HCT116 (cell line): ENCODE measurements at regions not wholly inside any gene's neighbourhood (a gene's known extent, or its start where the extent isn't known, plus 50 kb on each side); places are given as distances from the start of the nearest gene placed in this dataset.

ENCODE experiments used
- ATAC-seq: fragments of 200-7000 bp; cut with Tn5 transposase; 2 replicates; pipeline ENCODE4 v1.9.1; 2020; ENCODE audit warnings: mild to moderate bottlenecking, moderate library complexity
- BruUV-seq: library from RNA; stranded (reverse); fragments of 400-500 nt; replicated peaks from 2 replicates; lab custom pipeline; 2021; lab: Mats Ljungman, UMichigan
- CTCF ChIA-PET: fragments of 300-600 bp; sonication (Branson Sonifier 250); formaldehyde crosslinking; loops from one replicate; lab custom pipeline; 2021; ENCODE audit warnings: antibody characterized with exemption; lab: Charles Lee
- POLR2A ChIA-PET: fragments of 300-600, 350-600 bp; sonication (Branson Sonifier 250); formaldehyde crosslinking; loops from one replicate; lab custom pipeline; 2021; ENCODE audit warnings: antibody characterized with exemption; lab: Charles Lee
- RAD21 ChIA-PET, 2 experiments: fragments of 300-600 bp; sonication (Branson Sonifier 250); formaldehyde crosslinking; loops; one replicate each; lab custom pipeline; 2023; ENCODE audit warnings: low total read pairs in 2 of 2; ENCODE audit not compliant: uncharacterized antibody in 2 of 2, unreplicated experiment in 2 of 2, low non-redundant PET in 1 of 2; lab: Charles Lee
- DNase-seq: peaks from one replicate; pipeline ENCODE4 v3.0.0-alpha.2; 2010; ENCODE audit warnings: low read depth, low spot score
- H2AFZ ChIP-seq: fragments of 200-600 bp; shearing (Covaris generic), sonication (generic); 2 replicates; pipeline ENCODE4 v1.6.1; 2017; ENCODE audit warnings: low read depth, mixed run types, mixed read lengths, antibody characterized with exemption, low read length; ENCODE audit not compliant: poor library complexity, severe bottlenecking
- H3K27ac ChIP-seq: 2 replicates; pipeline ENCODE4 v1.5.1; 2012; ENCODE audit warnings: low read depth, low read length
- H3K27me3 ChIP-seq: fragments of 200-600 bp; sonication (generic); 2 replicates; pipeline ENCODE4 v1.6.1; 2016; ENCODE audit warnings: mixed run types, low read length, mixed read lengths; ENCODE audit not compliant: insufficient read depth
- H3K36me3 ChIP-seq, 2 experiments: fragments of 200-500 bp in 1 of 2; fragments of 200-600 bp in 1 of 2; sonication (Bioruptor generic) in 1 of 2; sonication (generic) in 1 of 2; 2 replicates each; pipeline versions ENCODE4 v1.5.1 to v1.6.1; 2014 to 2016; ENCODE audit warnings: low read length in 2 of 2, inconsistent platforms in 1 of 2, mixed read lengths in 1 of 2, mixed run types in 1 of 2; ENCODE audit not compliant: insufficient read depth in 2 of 2, control insufficient read depth in 1 of 2
- H3K4me1 ChIP-seq, 2 experiments: fragments of 200-600 bp in 1 of 2; sonication (generic) in 1 of 2; 2 replicates each; pipeline versions ENCODE4 v1.5.1 to v1.6.1; 2012 to 2017; ENCODE audit warnings: low read length in 2 of 2, inconsistent platforms in 1 of 2, mild to moderate bottlenecking in 1 of 2, mixed read lengths in 1 of 2, mixed run types in 1 of 2, moderate library complexity in 1 of 2; ENCODE audit not compliant: insufficient read depth in 2 of 2, control insufficient read depth in 1 of 2
- H3K4me2 ChIP-seq: fragments of 200-600 bp; sonication (generic); 2 replicates; pipeline ENCODE4 v1.6.1; 2017; ENCODE audit warnings: mixed run types, low read length, mixed read lengths
- H3K4me3 ChIP-seq, 2 experiments: fragments of 200-600 bp in 1 of 2; sonication (generic) in 1 of 2; replicated peaks in 1 of 2; 2 replicates each; pipeline ENCODE4 v1.5.1; 2011 to 2016; ENCODE audit warnings: low read length in 2 of 2, control low read depth in 1 of 2, low read depth in 1 of 2, mild to moderate bottlenecking in 1 of 2, mixed read lengths in 1 of 2, mixed run types in 1 of 2
- H3K79me2 ChIP-seq: fragments of 200-600 bp; sonication (generic); 2 replicates; pipeline ENCODE4 v1.6.1; 2017; ENCODE audit warnings: mild to moderate bottlenecking, mixed run types, low read length, moderate library complexity, mixed read lengths; ENCODE audit not compliant: insufficient read depth
- H3K9ac ChIP-seq: fragments of 200-600 bp; sonication (generic); 2 replicates; pipeline ENCODE4 v1.6.1; 2016; ENCODE audit warnings: low read length, mixed read lengths
- H3K9me2 ChIP-seq: fragments of 200-600 bp; sonication (generic), shearing (Covaris generic); 2 replicates; pipeline ENCODE4 v1.6.1; 2017; ENCODE audit warnings: mixed run types, mild to moderate bottlenecking, moderate library complexity; ENCODE audit not compliant: insufficient read depth
- H3K9me3 ChIP-seq, 2 experiments: fragments of 200-500 bp in 1 of 2; fragments of 200-600 bp in 1 of 2; sonication (Bioruptor generic) in 1 of 2; sonication (generic) in 1 of 2; 2 replicates each; pipeline ENCODE4 v1.6.1; 2014 to 2017; ENCODE audit warnings: low read length in 2 of 2, mixed read lengths in 2 of 2, inconsistent platforms in 1 of 2, low read depth in 1 of 2, mild to moderate bottlenecking in 1 of 2, mixed run types in 1 of 2, moderate library complexity in 1 of 2; ENCODE audit not compliant: control insufficient read depth in 1 of 2, insufficient read depth in 1 of 2
- H4K20me1 ChIP-seq: fragments of 200-600 bp; sonication (generic), shearing (Covaris generic); 2 replicates; pipeline ENCODE4 v1.6.1; 2017; ENCODE audit warnings: mixed run types, mild to moderate bottlenecking, moderate library complexity; ENCODE audit not compliant: insufficient read depth
- CBX3 ChIP-seq: IDR thresholded peaks from 2 replicates; pipeline ENCODE4 v1.6.1; 2012; ENCODE audit warnings: low read depth
- CEBPB ChIP-seq: IDR thresholded peaks from 2 replicates; pipeline ENCODE4 v1.6.1; 2012; ENCODE audit warnings: low read depth
- CTCF ChIP-seq, 3 experiments: fragments of 200-600 bp in 1 of 3; sonication (generic) in 1 of 3; IDR thresholded peaks in 2 of 3; conservative IDR thresholded peaks in 1 of 3; 2 replicates each; pipeline ENCODE4 v1.5.1; 2012 to 2017; ENCODE audit warnings: low read depth in 2 of 3, low read length in 2 of 3, antibody characterized with exemption in 1 of 3, borderline replicate concordance in 1 of 3, control low read depth in 1 of 3, mild to moderate bottlenecking in 1 of 3, mixed read lengths in 1 of 3, mixed run types in 1 of 3, moderate library complexity in 1 of 3; ENCODE audit not compliant: insufficient read depth in 1 of 3
- EGR1 ChIP-seq: IDR thresholded peaks from 2 replicates; pipeline ENCODE4 v1.6.1; 2012; ENCODE audit warnings: low read depth
- ELF1 ChIP-seq: IDR thresholded peaks from 2 replicates; pipeline ENCODE4 v1.6.1; 2012; ENCODE audit warnings: low read depth, borderline replicate concordance
- EZH2phosphoT487 ChIP-seq: fragments of 200-600 bp; IDR thresholded peaks from 2 replicates; pipeline ENCODE4 v1.6.1; 2018; ENCODE audit warnings: antibody characterized with exemption, borderline replicate concordance
- FOSL1 ChIP-seq: IDR thresholded peaks from 2 replicates; pipeline ENCODE4 v1.6.1; 2012; ENCODE audit warnings: low read depth
- JUND ChIP-seq: IDR thresholded peaks from 2 replicates; pipeline ENCODE4 v1.6.1; 2012
- MAX ChIP-seq: IDR thresholded peaks from 2 replicates; pipeline ENCODE4 v1.6.1; 2012
- POLR2AphosphoS5 ChIP-seq: IDR thresholded peaks from 2 replicates; pipeline ENCODE4 v1.6.1; 2011; ENCODE audit warnings: mild to moderate bottlenecking, low read depth, low read length, moderate library complexity
- RAD21 ChIP-seq: IDR thresholded peaks from 2 replicates; pipeline ENCODE4 v1.6.1; 2012; ENCODE audit warnings: low read depth, mild to moderate bottlenecking
- TCF7L2 ChIP-seq: IDR thresholded peaks from 2 replicates; pipeline ENCODE4 v1.7.0; 2011; ENCODE audit warnings: borderline replicate concordance, inconsistent platforms; ENCODE audit not compliant: insufficient read depth, insufficient read length; ENCODE audit errors: extremely low read depth
- YY1 ChIP-seq: IDR thresholded peaks from 2 replicates; pipeline ENCODE4 v1.6.1; 2011; ENCODE audit warnings: low read length, low read depth, moderate library complexity, mild to moderate bottlenecking; ENCODE audit not compliant: insufficient replicate concordance; ENCODE audit errors: extremely low read depth
- ZFX ChIP-seq: fragments of 450-650 bp; IDR thresholded peaks from 2 replicates; pipeline ENCODE4 v1.6.1; 2017
- ZNF274 ChIP-seq: fragments of 200-500 bp; sonication (Bioruptor generic); IDR thresholded peaks from 2 replicates; pipeline ENCODE4 v1.6.1; 2014; ENCODE audit warnings: mild to moderate bottlenecking, low read depth, low read length, inconsistent platforms
- intact Hi-C: fragments of 100-400 bp; cut with micrococcal nuclease; formaldehyde crosslinking; loops from 2 replicates; pipeline ENCODE4 v1.10.0; 2022

DNA sequence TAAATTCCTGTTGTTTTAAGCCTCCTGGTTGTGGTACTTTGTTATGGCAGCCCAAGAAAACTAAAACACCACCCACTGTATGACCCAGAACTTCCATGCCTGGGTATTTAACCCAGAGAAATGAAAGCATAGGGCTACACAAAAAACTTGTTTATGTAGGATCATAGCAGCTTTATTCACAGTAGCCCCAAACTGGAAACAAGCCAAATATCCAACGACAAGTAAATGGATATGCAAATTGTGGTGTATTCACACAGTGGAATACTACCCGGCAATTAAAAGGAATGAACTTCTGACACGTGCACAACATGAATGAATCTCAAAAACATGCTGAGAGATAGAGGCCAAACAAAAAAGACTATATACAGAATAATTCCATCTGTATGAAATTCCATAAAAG is 62.2 kb upstream of the NAV2 start:
- Histone ChIP-seq H3K9me2 (no peaks in the 10 kb centered on the region), H3K79me2 (no peaks in the 10 kb centered on the region), H3K36me3 (no peaks in the 10 kb centered on the region), H3K27ac (no peak overlapping the region), H3K27me3 (no peaks in the 10 kb centered on the region; the same call in 1 of the 2 replicates), H3K9ac (no peak overlapping the region), H3K9me3 (no peaks in the 10 kb centered on the region), H2AFZ (no peak overlapping the region), H4K20me1 (no peaks in the 10 kb centered on the region)
- intact Hi-C loops: no loop called here
- ATAC-seq: no peak
- no TSS peak for BruUV-seq
- RAD21 ChIA-PET: no interaction called here
- POLR2A ChIA-PET: no interaction called here
- no peak for TF ChIP-seq CEBPB
- no peak for TF ChIP-seq CBX3
- no peak for TF ChIP-seq ELF1
- no peak for TF ChIP-seq MAX
- no peak for TF ChIP-seq POLR2AphosphoS5
- TF ChIP-seq CTCF (IDR thresholded peaks at IDR 0.05 in 2 of 3, conservative IDR thresholded peaks at IDR 0.05 in 1 of 3; ENCODE audit: borderline replicate concordance in 1 of 3, insufficient read depth in 1 of 3, low read depth in 2 of 3, low read length in 2 of 3): no peak
- TF ChIP-seq TCF7L2: no peak
- TF ChIP-seq FOSL1: no peak
- no peak for TF ChIP-seq JUND
- no peak for TF ChIP-seq ZFX
- no peak for TF ChIP-seq EGR1
- TF ChIP-seq ZNF274: no peak
- TF ChIP-seq EZH2phosphoT487: no peak
- no peak for TF ChIP-seq YY1
- no peak for TF ChIP-seq RAD21
- TF ChIP-seq, all 23 proteins: peak for 0
- CTCF ChIA-PET: no interaction called here
- Histone ChIP-seq H3K4me3 (no peak overlapping the region), H3K4me1 (peaks cover 3 to 10% of the 10 kb centered on the region in 2 experiments; a peak in 2 of 4 replicates), H3K4me2 (no peak overlapping the region)
- no peak for DNase-seq
